Islet of Langerhans (tissue), 1 donor: ENCODE measurements at regions not wholly inside any gene's neighbourhood (a gene's known extent, or its start where the extent isn't known, plus 50 kb on each side); places are given as distances from the start of the nearest gene placed in this dataset.
"Not testable (repeated sequence)": the region's sequence is repeated elsewhere in the genome, so short reads cannot be mapped to it uniquely, and the experiment has no call there.

Experiments used
- FAIRE-seq: peaks from one replicate; lab custom pipeline; 2011; peaks lifted over from hg19 to GRCh38; lab: Jason Lieb, UNC

DNA sequence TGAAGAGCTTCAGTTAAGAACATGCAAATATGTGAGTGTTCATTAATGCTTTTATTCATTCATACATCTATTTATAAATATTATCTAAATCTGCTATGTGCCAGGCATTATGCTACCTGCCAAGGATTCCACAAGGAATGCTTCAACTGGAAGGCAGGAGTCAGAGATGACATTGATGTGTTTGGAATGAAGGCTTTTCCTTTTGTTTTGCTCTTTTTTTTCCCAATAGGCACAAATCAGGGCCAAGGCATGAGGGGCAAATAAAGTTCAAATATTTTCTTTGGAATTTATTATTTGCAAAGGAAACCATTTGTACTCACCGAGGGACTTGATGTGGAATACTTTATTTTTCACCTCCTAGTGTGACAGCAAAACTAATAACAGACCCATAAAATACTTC lies 530.3 kb downstream of the ARL4A start:
- FAIRE-seq = no peak

DNA sequence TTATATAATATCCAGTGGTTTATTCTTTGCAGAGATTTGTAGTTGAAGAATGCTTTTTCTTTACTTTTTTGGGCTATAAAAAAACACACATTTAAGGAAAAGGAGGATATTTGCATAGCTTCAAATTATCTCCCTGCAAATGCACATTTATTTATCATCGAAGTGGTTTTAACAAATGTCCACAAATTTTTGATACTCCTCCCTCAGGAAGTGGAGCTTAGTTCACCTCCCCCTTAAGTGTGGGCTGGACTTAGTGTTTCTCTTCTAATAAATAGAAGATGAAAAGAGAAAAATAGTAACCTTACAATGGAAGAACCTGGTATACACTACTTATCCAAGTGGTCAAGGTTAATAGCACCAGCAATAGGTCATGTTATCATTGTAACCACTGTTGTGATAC lies 537.6 kb downstream of the ARL4A start:
- FAIRE-seq = no peak

DNA sequence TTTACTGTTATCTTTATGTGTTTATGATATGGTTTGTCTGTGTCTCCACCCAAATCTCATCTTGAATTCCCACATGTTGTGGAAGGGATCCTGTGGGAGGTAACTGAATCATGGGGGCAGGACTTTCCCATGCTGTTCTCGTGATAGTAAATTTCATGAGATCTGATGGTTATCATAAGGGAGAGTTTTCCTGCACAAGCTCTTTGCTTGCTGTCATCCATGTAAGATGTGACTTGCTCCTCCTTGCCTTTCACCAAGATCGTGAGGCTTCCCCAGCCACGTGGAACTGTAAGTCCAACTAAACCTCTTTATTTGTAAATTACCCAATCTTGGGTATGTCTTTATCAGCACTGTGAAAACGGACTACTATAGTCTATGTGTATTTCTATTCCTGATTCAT lies 539.0 kb downstream of the ARL4A start:
- FAIRE-seq = no peak

DNA sequence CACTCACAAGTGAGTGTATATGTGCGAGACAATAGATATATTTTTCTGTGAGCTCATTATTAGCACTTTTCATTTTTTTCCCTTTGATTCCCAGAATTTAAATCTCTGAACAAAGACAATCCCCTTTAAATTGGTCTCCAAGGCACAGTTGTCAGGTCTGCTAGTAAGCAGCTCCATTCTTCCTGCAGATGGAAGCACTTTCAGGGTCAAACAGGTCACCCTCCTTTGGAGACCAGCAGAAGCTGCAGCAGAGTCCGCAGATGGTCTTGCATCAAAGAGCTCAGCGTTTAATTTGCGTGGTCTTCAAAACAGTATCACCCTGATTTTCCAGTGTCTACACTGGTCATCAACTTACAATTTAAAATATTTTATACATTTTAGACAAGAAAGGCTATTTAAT lies 543.8 kb downstream of the ARL4A start:
- no peak for FAIRE-seq

DNA sequence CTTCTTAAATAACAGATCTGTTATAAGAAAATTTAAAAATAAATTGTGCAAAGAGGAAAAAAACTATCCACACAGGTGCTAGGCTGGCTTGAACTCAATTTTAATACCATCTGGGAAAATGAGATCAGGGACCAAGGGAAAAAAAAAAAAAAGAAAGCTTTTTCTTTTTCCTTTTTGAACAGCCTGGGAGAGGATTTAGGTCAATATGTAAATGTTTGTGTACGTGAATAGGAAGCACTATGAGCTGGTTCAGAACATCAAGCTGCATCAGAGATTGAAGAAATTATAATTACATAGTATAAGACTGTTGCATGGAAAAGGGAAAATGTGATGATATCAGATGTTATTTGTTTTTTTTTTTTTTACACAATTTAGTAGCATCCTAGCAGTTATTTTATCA lies 548.0 kb downstream of the ARL4A start:
- no peak for FAIRE-seq

DNA sequence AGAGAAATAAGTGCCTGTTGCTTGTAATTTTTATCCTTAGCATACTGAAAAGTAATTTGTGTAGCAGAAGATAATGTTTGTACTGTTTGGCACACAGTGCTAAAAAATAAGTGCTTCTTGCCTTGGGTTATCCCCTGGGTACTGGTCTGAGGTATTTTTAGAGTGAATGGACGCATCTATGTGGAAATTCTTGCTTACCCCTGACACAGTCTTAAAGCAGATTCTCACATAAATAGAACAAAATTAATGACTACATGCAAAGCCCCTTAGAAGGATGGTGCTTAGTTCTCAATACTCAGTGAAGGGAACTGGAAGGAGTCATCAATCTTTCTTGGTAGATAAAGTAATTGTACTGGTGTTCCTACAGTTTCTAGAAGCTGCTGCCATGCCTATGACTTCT lies 548.6 kb downstream of the ARL4A start:
- no peak for FAIRE-seq

DNA sequence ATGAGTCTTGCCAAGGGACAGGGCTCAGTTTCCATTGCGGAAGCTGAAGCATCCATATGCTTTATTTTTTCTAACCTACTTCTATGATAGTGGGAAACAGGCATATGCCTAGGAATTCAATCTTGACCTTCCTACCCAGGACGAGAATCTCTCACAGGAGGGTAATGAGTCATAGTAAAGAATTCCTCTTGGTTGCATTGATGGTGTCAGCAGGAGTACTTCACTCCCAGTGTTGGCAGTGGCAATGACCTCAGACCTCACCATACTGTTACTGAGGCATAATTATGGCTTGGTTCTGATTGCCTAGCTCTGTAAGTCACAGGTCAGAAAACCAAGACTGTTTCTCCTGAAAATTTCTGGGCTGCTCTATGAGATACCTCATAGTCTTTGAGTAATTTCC lies 552.9 kb downstream of the ARL4A start:
- FAIRE-seq = no peak

DNA sequence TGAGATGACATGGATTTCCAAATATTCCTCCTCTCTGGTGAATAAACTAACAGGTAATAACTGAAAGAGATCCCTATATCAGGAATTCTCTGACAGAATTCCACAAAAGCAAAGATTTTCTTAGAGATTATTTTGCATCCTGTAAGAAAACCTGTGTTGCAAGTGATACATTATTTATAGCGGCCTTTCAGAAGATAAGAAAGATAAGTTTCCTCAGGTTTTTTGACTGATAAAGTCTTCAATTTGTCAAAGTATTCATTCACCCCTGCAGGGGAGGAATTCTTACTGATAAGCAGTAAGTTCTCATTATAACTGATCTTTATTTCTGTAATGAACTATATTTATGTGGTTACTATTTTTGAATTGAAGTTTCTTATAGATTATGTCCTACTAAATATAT lies 554.0 kb downstream of the ARL4A start:
- no peak for FAIRE-seq

DNA sequence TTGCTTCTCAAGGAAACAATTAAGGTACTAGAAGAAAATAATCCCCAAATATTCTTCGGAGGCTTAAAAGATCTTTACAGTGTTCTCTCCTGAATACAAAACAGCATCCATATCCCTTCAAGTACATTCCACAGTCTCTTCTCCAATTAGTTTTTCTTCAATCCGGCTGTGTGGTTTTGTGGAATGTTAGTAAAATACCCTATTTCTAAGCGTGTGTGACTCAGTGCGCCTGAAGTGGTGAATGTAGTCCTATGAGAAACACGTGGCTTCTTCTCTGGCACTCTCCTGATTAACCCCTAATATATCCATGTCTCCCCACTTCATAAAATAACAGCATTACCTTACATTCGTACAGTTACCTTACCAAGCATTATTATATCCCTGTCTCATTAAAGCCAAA lies 570.2 kb downstream of the ARL4A start:
- FAIRE-seq = no peak

DNA sequence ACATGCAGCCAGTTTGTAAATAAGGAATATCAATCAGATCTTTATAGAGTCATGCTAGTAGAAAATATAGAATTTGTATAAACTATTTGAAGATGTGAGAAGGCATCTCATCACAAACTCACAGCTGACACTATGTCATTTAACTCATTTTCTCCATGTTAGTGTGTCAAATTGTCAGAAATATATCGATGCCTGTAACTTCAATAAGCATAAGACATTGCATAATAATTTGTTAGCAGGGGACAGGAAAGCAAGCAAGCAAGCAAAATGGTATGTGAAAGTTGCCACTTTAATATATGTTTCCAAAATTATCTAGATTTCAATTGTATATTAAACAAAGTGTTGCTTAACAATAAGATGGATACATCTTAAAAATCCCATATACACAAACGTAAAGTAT lies 571.0 kb downstream of the ARL4A start:
- FAIRE-seq = no peak

DNA sequence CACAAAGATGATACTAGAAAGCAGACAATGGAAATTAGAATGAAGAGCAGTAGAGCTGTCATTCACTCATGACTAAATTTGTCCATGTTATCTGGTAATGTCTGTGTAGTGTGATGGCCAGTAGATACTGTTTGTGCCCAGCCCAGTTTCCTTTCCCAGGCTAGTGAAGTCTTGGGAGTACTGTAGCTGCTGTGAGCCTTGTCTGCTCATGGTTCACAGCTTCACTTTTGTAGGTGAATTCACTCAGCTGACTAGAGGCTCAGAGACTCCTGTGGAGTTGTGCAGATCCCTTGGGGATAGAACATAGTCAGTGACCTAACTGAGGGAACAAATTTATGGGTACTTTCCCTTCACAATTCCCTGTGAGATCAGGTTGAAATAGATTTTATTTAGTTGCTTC lies 572.5 kb downstream of the ARL4A start:
- no peak for FAIRE-seq

DNA sequence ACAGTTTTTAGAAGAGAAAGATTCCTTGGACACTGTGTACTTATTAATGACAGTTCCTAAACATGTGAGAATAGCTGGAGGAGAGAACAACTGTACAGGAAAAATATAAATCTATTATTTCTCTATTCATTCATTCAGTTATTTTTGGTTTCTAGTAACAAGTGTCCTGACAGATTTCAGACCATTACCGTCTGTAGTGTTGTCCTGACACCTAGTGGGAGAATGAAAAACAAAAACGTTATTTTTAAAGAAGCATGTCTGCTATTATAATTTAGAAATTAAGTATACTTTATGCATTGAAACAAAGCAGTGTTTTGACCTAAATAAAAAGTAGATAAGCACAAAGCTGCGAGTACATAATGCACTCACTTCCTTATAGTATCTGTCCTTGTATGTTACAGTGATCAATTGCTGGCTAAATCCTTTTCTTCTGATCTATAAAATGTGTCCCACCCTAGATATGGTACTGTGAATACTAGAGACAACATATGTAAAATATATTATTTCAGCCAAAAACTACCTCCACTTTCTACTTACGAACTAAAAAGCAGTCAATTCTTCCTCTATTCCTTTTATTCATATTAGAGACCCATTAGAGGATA lies 575.6 kb downstream of the ARL4A start:
- FAIRE-seq = peak; percentile 99

DNA sequence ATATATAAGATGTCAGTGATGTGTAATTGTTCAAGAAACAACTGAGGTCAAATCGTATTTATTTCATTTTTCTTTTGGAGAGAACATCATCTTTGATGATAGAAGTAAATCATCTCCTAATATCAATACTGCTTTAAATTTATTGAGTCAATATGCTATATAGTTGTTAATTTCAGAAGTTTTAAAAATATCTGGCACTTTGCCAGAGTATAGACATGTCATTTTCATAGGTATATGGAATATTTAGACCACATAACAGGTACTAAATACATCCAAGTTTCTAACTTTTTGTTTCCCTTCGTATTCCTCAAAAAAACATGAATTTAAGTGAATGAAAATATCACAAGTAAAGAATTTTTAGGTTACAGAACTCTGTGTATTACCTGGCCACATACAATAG lies 577.8 kb downstream of the ARL4A start:
- FAIRE-seq = no peak

DNA sequence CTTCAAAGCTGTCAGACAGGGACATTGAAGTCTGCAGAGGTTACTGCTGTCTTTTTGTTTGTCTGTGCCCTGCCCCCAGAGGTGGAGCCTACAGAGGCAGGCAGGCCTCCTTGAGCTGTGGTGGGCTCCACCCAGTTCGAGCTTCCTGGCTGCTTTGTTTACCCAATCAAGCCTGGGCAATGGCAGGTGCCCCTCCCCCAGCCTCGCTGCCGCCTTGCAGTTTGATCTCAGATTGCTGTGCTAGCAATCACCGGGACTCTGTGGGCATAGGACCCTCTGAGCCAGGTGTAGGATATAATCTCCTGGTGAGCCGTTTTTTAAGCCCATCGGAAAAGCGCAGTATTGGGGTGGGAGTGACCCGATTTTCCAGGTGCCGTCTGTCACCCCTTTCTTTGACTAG lies 586.8 kb downstream of the ARL4A start:
- not testable (repeated sequence) for FAIRE-seq

DNA sequence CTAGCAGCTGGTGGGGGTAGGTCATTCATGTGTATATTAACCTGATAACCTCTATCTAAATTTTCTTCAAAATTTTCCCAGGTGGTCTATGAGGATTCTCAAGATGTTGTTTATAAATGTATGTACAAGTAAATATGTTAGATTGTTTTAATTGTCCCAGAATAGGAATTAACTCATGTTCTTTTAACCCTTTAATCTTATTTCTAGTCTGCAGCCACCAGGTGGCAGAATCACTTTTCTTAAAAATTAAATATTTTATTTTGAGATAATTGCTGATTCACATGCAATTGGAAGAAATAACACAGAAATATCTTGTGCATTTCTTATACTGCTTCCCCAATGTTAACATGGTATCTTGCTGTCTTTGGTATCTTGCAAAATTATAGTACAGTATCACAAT lies 589.5 kb downstream of the ARL4A start:
- no peak for FAIRE-seq

DNA sequence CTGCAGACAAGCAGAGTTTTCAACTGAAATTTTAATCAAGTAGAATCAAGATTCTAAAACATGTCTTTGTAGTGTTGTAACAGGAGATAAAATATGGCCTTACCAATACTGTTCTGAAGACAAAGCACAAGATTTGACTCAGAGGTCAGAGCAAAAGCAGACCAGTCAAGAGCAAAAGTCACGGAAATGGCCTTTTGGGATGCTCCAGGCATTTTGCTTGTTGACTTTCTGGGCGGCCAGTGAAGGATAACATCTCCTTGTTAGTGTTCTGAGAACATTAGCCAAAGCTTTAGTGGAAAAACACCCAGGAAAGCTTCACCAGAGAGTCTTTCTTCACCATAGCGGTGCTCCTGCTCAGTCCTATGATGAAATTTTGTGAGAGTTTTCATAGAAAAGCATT lies 590.6 kb downstream of the ARL4A start:
- FAIRE-seq = no peak

DNA sequence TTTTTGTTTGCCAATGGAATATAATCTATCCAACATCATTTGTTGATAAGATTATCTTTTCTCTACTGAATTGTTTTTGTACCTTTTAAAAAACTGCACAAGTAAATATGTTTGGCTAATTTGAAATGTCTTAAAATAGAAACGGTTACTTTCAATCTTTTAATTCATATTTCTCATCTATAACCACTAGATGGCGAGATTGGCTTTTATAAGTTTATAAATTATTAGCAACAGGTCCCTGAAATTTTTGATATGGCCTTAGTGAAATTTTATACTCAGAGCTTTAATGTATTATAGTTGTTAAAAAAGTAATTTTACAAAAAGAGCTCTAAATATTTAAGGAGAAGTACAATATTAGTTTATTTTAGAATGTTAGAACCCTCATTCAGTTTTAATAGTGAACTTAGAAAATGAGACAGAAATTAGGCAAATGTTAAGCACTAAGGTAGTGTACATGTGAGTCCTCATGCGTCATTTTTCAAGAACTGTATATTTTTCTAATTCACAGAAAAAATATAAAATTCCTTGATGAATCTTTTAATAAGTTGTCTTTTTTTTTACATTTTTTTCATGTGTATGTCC lies 592.5 kb downstream of the ARL4A start:
- FAIRE-seq = peak; percentile 99

DNA sequence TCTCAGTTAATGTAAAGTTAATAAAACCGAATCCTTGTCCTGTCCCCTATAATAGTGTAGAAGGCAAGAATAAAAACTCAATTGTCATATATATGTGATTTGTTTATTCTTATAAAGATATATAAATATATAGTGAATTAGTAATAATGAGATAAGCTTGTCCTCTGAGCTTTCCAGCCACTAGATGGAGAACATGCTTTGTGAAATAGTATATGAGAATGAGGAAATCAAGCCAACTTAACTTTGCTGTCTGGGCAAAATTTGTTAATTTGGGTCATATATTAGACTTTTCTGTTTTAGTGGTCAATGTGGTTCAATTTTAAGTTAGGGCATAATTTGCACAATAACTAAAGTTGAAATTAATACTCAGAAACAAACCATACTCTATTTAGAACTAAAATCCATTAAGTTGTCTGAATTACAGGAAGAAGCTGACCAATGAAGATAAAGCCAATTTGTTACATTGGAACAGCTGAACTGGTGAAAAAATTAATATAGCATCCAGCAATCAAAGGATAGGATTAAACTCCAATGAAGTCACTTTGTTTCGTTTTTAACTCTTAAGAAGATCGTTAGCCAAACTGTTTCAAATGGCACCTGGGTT lies 595.0 kb downstream of the ARL4A start:
- peak; percentile 76 for FAIRE-seq

DNA sequence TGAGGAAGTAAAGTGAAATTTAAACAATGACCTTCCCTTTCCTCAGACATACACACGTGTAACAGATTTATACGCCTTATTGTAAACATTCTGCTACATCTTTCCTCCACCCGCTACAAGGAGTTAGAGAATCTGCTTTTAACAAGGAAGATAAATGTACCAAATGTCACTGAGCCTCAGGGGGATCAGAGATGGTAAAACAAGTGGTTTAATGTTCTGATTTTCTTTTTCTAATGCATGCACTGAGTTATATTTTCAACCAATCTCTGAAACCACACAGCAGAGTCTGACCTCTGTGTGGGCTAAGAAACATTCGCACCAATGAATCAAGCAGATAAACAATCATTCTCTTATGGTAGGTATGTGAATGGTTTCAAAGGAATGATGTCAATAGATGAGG lies 599.5 kb downstream of the ARL4A start:
- no peak for FAIRE-seq

DNA sequence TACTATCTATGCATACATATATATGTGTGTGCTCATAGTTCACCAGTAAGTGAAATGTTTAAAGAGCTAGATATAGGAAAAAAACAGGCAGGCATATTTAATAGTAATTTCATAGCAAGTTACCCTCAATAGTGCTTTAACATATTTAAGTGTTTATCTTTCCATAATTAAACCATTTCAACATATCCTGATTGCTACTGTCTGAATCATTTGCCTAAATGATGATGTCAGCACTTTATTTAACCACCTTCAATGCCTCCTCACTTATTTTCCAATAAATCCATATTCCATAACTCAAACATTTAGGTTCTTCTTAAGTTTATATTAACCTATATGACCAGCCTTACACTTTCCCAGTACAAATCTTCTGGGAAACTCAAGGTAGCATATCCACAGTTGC lies 601.1 kb downstream of the ARL4A start:
- no peak for FAIRE-seq

DNA sequence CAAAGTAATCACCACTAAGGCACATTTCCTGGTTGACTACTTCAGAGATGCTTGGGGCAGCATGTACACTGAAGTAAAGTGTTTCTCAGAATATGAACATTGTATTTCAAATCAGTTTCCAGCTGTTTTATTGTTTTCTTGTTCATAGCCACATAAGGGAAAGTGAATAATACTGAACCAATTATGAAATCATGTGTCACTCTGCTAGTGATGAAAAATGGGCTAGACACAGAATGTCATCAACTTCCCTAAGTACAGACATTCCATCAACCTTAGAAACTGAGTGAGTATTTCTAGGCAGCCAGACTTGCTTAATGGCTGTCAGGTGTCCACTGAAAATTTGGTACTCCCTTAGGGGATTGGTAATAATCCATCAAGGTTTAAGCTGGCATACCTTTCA lies 603.5 kb downstream of the ARL4A start:
- no peak for FAIRE-seq

DNA sequence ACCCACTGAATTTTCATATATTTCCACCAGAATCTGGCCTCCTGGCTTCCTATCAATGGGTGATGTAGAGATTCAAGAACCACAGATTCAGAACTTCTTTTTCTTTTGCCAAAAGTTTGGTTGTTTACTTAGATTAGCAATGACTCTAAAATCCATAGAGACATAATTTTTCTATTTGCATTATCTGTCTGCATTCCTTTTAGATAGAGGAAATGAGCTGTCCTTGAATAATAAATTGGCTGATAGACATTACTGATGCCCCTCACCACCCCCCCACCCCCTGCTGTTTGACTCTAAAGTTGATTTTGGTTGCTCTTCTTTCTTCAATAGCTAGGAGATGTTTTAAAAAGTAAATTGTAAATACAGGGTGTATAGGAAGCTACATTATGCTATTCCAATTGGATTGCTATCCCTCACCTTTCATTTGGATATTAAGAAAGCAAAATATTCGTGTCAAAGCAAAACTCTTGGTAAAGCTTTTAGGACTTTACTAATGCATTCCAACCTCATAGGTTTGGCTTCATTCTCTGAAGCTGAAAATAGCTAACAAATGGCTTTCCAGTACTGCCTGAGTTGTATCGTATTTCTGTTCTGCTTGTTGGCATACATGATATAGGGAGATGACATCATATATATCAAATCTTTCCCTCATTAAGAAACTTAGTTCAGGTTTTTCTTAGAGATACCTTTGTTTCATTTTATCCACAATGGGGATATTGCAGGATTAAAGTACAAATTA lies 606.0 kb downstream of the ARL4A start:
- FAIRE-seq = no peak

DNA sequence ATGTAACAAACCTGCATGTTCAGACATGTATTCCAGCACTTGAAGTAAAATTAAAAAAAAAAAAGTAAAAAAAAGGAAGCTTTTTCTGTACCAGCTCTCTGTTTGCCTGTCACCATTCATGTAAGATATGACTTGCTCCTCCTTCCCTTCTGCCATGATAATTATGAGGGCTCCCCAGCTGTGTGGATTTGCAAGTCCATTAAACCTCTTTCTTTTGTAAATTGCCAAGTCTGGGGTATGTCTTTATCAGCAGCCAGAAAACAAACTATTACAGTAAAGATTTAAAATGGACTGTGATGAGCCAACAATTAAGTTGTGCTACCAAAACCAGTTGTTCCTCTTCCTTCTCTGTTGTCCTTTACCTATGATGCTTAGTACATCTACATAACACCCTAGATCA lies 619.6 kb downstream of the ARL4A start:
- no peak for FAIRE-seq

DNA sequence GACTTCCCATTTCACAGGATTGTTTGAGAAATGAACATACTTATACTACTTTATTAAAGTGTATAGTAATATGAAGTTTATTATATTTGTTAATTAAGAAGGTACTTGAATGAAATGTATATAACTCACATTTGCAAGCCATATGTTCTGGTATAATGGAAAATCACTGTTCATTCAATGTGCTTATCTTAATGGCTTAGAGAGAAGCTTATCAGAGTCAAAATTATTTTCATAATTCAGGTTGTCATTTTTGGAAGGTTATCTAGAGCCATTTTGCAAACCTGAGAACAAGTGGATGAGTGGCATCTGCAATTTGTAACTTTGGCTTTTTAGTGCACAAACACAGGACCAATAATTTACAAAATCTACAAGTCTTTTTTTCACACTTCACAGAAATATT lies 621.0 kb downstream of the ARL4A start:
- FAIRE-seq = no peak
